HG03045 (cell line): ENCODE measurements at regions not wholly inside any gene's neighbourhood (a gene's known extent, or its start where the extent isn't known, plus 50 kb on each side); places are given as distances from the start of the nearest gene placed in this dataset.
"Not testable (repeated sequence)": the region's sequence is repeated elsewhere in the genome, so short reads cannot be mapped to it uniquely, and the experiment has no call there.

ENCODE experiments used
- ATAC-seq: cut with Tn5 transposase; IDR thresholded peaks from one replicate; pipeline ENCODE4 v1.9.1; 2021; ENCODE audit warnings: mild to moderate bottlenecking, moderate library complexity; ENCODE audit not compliant: unreplicated experiment

DNA sequence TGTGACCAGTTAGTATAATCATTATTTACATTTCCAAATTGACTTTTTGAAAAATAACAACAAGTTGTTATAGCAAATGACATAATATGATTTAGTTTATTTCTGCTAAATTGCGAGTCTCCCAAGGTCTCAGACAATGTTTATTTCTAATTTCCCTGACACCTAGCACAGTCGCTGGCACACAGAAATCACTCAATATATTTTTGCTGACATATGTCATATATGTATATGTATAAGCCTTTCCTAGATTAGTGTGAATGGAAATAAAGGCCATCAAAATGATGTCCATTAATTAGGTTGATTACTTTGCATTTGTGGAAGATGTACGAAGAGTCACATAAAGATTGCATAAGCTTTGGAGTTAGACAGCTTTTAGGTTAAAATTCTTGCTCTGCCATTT, 136.7 kb upstream of the CDH2 start:
- no peak for ATAC-seq

DNA sequence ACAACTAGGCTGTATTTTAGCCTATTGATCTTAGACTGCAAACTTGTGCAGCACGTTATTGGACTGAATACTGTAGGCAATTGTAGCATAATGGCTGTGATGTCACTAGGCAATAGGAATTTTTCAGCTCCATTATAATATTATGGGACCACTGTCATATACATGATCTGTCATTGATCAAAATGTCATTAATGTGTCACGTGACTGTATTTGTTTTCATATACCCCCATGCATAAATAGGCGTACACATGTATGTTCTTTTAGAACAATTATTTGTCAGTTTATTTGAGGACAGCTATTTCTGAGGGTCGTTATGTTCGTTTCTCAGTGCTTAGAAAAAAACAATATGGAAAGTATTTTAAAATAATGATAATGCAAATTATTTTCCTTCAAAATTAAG, 111.9 kb upstream of the CDH2 start:
- no peak for ATAC-seq

DNA sequence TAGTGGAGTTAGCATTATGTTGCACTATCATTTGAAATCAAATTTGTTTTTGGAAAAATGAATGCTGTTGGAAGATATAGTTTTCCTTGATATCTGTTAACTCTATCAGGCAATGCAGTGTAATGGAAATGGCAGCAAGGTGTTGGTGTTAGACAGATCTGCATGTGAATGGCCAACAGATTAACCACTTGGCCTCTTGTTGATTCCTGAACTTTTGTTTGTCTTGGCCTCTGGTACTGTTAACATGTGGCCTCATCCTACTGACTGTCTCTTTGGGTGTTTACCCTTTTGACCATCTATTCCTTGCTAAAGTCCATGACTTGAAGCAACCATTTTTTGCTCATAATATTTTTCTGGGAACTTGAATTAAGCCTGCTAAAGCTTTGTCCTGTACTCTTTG, 110.2 kb upstream of the CDH2 start:
- ATAC-seq, result no peak

DNA sequence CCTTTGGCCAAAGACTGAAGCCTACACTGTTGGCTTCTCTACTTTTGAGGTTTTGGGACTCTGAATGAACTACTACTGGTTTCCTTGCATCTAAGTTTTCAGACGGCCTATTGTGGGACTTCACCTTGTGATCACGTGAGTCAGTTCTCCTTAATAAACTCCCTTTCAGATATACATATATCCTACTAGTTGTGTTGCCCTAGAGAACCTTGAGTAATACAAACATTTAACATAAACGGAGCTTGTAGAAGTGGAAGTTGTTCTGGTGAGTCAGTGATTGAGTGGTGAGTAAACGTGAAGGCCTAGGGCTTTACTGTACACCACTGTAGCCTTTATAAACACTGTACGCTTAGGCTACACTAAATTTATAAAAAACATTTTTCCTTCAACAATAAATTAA, 107.2 kb upstream of the CDH2 start:
- ATAC-seq, result no peak

DNA sequence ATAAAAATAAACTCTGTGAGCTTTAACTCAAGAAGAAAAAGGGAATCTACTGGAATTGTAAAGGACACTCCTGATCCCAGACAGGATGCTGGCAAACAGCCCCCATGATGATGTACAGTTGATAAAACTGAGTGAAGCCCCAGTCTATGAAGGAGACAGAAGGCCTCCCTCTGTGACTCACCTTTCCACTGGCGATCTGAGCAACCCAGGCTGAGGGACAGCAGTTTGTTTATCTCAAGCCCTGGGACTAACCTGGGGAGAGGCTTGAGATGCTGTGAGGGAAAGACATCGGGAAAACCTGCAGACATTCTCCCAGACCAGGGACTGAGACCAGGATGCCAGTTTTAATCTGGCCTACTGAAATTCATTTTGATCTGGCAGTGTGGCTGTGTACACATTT, 104.5 kb upstream of the CDH2 start:
- no peak for ATAC-seq

DNA sequence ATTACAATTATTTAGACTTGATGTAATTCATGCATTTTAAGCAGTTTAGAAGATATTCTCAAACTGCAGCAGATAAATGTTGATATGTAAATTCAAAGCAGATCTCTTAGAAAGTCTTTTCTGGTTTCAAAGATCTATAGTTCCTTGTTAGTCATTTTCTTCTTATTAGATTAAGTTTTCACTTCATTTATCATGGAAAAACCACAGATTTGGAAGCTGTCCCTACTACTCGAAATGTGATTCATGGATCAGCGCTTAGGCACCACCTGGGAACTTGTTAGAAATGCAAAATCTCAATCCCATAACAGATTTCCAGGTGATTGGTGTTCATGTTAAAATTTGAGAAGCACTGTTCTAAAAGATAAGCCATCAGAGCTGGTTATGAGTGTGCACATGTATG, 92.8 kb upstream of the CDH2 start:
- no peak for ATAC-seq

DNA sequence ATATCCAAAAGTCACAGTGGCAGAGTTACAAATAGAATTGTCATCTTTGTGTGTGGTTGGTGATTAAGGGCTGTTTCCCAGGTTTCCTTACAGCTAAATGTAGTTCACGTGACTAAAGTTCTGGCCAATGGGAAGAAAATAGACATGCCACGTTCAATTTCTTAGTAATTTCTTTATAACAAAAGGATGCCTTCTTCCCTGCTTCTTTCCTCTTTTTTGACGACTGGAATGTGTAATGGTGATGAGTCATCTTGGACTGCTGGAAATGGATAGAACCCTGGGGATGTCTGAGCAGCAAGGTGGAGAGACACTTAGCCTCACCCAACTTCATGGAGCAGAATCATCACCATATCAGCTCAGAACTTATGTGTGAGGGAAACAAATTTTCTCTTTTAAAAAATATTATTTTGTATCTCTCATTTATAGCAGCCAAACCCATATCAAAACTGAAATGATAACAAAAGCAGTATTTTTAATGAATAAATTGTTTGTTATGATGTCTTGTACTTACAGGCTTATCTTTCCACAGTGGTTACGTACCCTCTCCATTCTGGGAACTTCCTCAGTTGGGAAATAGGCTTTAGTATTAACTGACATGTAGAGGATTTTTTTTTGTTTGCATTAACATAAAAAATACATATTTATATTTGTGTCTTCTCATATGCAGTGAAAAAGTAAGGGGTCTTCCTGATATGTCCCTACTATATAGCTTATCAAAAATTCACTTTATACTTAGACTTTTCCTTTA, 91.1 kb upstream of the CDH2 start:
- no peak for ATAC-seq

DNA sequence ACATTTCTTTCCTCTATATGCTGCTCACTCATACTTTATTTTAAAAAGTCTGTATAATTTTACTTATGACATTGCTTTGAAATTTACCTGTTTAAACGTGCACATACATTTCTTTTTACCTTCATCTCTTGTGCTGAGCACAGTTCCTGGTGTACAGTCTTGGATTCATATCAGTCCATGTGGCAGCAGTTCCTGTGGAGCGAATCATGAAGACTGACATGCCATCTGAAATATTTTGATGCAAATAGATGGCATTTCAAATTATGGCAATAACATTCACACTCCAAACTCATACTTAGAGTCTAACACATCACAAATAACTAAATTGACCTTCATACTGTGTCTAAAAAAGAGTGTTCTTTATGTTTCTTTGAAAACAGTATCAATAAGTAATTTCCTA, 90.3 kb upstream of the CDH2 start:
- no peak for ATAC-seq

DNA sequence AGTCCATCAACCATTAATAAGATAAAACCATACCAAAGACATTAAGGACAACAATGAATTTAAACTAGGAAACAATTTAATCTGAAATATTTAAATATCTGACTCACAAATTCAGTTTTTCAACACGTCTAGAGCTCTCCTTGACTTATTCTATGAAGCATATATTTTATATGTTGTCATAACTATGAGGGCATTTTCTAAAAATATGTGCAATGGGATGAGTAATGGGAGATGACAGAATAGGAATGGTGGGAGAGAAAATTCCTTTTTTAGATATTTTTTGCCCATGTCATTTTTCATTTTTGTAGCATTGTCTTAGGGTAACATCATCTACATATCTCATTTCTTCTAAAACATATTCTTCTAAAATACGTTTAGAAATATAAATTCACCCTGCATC, 79.2 kb upstream of the CDH2 start:
- ATAC-seq, result no peak

DNA sequence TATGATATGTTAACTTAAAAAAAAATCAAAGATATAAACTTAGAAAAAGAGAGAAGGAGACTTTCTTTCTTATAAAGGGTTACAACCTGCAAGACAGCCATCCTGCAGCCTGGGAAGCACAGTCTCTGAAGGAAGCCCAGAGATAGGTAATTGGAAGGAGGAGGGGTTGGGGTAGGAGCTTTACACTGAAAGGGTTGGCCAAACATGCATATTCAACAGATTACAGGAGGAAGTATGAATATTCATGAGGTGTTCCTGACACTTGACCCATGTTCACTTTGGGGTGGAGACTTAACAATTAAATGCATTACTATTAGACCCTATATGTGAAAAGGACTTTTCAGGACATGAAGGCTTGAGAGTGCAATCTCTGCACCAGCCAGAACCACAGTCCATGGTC, 71.7 kb upstream of the CDH2 start:
- ATAC-seq, result no peak

DNA sequence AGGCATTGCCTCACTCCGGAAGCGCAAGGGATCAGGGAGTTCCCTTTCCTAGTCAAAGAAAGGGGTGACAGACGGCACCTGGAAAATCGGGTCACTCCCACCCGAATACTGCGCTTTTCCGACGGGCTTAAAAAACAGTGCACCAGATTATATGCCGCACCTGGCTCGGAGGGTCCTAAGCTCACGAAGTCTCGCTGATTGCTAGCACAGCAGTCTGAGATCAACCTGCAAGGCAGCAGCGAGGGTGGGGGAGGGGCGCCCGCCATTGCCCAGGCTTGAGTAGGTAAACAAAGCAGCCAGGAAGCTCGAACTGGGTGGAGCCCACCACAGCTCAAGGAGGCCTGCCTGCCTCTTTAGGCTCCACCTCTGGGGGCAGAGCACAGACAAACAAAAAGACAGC, 63.7 kb upstream of the CDH2 start:
- not testable (repeated sequence) for ATAC-seq

DNA sequence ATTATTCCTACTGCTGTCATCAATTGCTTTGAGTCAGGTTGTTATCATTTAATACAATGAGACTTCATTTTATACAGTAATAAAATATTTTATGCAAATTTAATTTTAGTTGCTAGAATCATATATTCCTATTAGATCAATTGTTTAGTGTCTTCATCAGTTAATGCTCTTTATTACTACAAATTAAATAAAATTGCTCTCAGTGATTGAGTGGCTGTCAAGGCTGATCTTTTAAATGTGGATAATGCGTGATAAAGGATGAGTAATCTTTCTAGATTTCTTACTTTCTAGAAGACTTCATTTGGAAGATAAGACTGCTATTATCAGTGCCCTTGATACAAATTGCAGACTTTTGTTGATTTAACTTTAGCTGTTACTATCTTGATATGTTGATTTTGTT, 59.6 kb upstream of the CDH2 start:
- ATAC-seq, result no peak
